GM23338 (cell line): ENCODE measurements at regions not wholly inside any gene's neighbourhood (a gene's known extent, or its start where the extent isn't known, plus 50 kb on each side); places are given as distances from the start of the nearest gene placed in this dataset.

Experiments used
- ATAC-seq: fragments of 200-7000 bp; cut with Tn5 transposase; 3 replicates; pipeline ENCODE4 v1.9.1; 2020
- DNase-seq: peaks from one replicate; pipeline ENCODE4 v3.0.0-alpha.2; 2015; ENCODE audit warnings: low spot score
- H2AFZ ChIP-seq: fragments of 200-600 bp; sonication (generic); 2 replicates; pipeline ENCODE4 v1.8.0; 2016; ENCODE audit warnings: antibody characterized with exemption, mild to moderate bottlenecking, moderate library complexity
- H3F3A ChIP-seq: fragments of 200-600 bp; sonication (generic); replicated peaks from 2 replicates; pipeline ENCODE4 v1.8.0; 2017; ENCODE audit warnings: antibody characterized with exemption, mixed run types, low read depth
- H3K27ac ChIP-seq: fragments of 200-600 bp; sonication (generic); 2 replicates; pipeline ENCODE4 v1.6.1; 2016; ENCODE audit warnings: low read depth
- H3K27me3 ChIP-seq: fragments of 200-600 bp; sonication (generic); 2 replicates; pipeline ENCODE4 v1.8.0; 2016; ENCODE audit warnings: mild to moderate bottlenecking, mixed run types, moderate library complexity; ENCODE audit not compliant: insufficient read depth
- H3K36me3 ChIP-seq: fragments of 200-600 bp; sonication (generic); 2 replicates; pipeline ENCODE4 v1.8.0; 2016; ENCODE audit warnings: mild to moderate bottlenecking; ENCODE audit not compliant: insufficient read depth
- H3K4me1 ChIP-seq: fragments of 200-600 bp; sonication (generic); 2 replicates; pipeline ENCODE4 v1.8.0; 2016; ENCODE audit warnings: mild to moderate bottlenecking, moderate library complexity; ENCODE audit not compliant: insufficient read depth
- H3K4me2 ChIP-seq: fragments of 200-600 bp; sonication (generic); 2 replicates; pipeline ENCODE4 v1.7.1; 2017; ENCODE audit warnings: mixed run types
- H3K4me3 ChIP-seq: fragments of 200-600 bp; sonication (generic); 2 replicates; pipeline ENCODE4 v1.6.1; 2016; ENCODE audit warnings: mixed run types
- H3K79me2 ChIP-seq: fragments of 200-600 bp; sonication (generic); replicated peaks from 2 replicates; pipeline ENCODE4 v1.8.0; 2017; ENCODE audit warnings: mild to moderate bottlenecking; ENCODE audit not compliant: insufficient read depth
- H3K9me2 ChIP-seq: fragments of 200-600 bp; sonication (generic); 2 replicates; pipeline ENCODE4 v1.8.0; 2017; ENCODE audit not compliant: insufficient read depth
- H4K20me1 ChIP-seq: fragments of 200-600 bp; sonication (generic); replicated peaks from 2 replicates; pipeline ENCODE4 v1.8.0; 2017; ENCODE audit warnings: mild to moderate bottlenecking; ENCODE audit not compliant: insufficient read depth
- H3K27ac Mint-ChIP-seq: 2 replicates; pipeline ENCODE4 v1.8.0; 2020; ENCODE audit warnings: inconsistent platforms, mild to moderate bottlenecking, moderate library complexity, mixed read lengths
- H3K27me3 Mint-ChIP-seq: 3 replicates; pipeline ENCODE4 v1.8.0; 2022; ENCODE audit warnings: low read depth, mild to moderate bottlenecking, moderate library complexity, mixed read lengths, inconsistent platforms; ENCODE audit not compliant: insufficient read depth, poor library complexity
- H3K36me3 Mint-ChIP-seq: 3 replicates; pipeline ENCODE4 v1.8.0; 2021; ENCODE audit warnings: low read depth, mild to moderate bottlenecking, inconsistent platforms, moderate library complexity, mixed read lengths
- H3K4me1 Mint-ChIP-seq: 3 replicates; pipeline ENCODE4 v1.8.0; 2020; ENCODE audit warnings: mild to moderate bottlenecking, inconsistent platforms, mixed read lengths
- H3K4me3 Mint-ChIP-seq: 3 replicates; pipeline ENCODE4 v1.8.0; 2021; ENCODE audit warnings: moderate library complexity, mild to moderate bottlenecking, inconsistent platforms, mixed read lengths
- H3K9me3 Mint-ChIP-seq: 3 replicates; pipeline ENCODE4 v1.8.0; 2020; ENCODE audit warnings: moderate library complexity, mild to moderate bottlenecking, inconsistent platforms, mixed read lengths
- CREB1 ChIP-seq: fragments of 250-450 bp; sonication (Bioruptor Pico); IDR thresholded peaks from 2 replicates; pipeline ENCODE4 v1.5.0; 2020; ENCODE audit warnings: low read depth, mild to moderate bottlenecking, moderate library complexity
- EZH2 ChIP-seq: fragments of 200-600 bp; sonication (generic); IDR thresholded peaks from one replicate; pipeline ENCODE4 v1.8.0; 2017; ENCODE audit warnings: antibody characterized with exemption, mild to moderate bottlenecking, low read depth; ENCODE audit not compliant: unreplicated experiment
- EZH2phosphoT487 ChIP-seq: fragments of 200-600 bp; sonication (generic); IDR thresholded peaks from one replicate; pipeline ENCODE4 v1.8.1; 2018; ENCODE audit warnings: antibody characterized with exemption; ENCODE audit not compliant: unreplicated experiment
- JUNB ChIP-seq: IDR thresholded peaks from one replicate; pipeline ENCODE4 v1.6.1; 2016; ENCODE audit warnings: antibody characterized with exemption; ENCODE audit not compliant: unreplicated experiment
- NANOG ChIP-seq: IDR thresholded peaks from 2 replicates; pipeline ENCODE4 v1.6.1; 2016; ENCODE audit warnings: antibody characterized with exemption, borderline replicate concordance
- POLR2AphosphoS5 ChIP-seq: IDR thresholded peaks from 2 replicates; pipeline ENCODE4 v1.6.1; 2016; ENCODE audit warnings: antibody characterized with exemption, low read depth
- REST ChIP-seq: IDR thresholded peaks from one replicate; pipeline ENCODE4 v1.6.1; 2018; ENCODE audit warnings: antibody characterized with exemption; ENCODE audit not compliant: unreplicated experiment
- STAT1 ChIP-seq: IDR thresholded peaks from one replicate; pipeline ENCODE4 v1.6.1; 2016; ENCODE audit warnings: antibody characterized with exemption; ENCODE audit not compliant: unreplicated experiment
- ZNF114 ChIP-seq: fragments of 250-450 bp; sonication (Bioruptor Pico); IDR thresholded peaks from 2 replicates; pipeline ENCODE4 v1.5.0; 2020; ENCODE audit warnings: mild to moderate bottlenecking, moderate library complexity
- ZNF331 ChIP-seq: fragments of 250-450 bp; sonication (Bioruptor Pico); IDR thresholded peaks from 2 replicates; pipeline ENCODE4 v1.5.0; 2020; ENCODE audit warnings: low read depth, mild to moderate bottlenecking, moderate library complexity
- TF ChIP-seq, protein P1 (sequence below): fragments of 250-450 bp; sonication (Bioruptor Pico); IDR thresholded peaks from 2 replicates; pipeline ENCODE4 v1.5.0; 2020; ENCODE audit warnings: mild to moderate bottlenecking, moderate library complexity
- TF ChIP-seq, protein P2 (sequence below): IDR thresholded peaks from 2 replicates; pipeline ENCODE4 v1.6.1; 2016; ENCODE audit warnings: antibody characterized with exemption
- TF ChIP-seq, protein P3 (sequence below), 2 experiments: fragments of 200-600 bp in 1 of 2; sonication (generic) in 1 of 2; conservative IDR thresholded peaks; 2 replicates each; pipeline versions ENCODE4 v1.5.1 to v1.6.1; 2016 to 2017; ENCODE audit warnings: antibody characterized with exemption in 2 of 2, low read depth in 2 of 2, mild to moderate bottlenecking in 2 of 2, moderate library complexity in 1 of 2

DNA sequence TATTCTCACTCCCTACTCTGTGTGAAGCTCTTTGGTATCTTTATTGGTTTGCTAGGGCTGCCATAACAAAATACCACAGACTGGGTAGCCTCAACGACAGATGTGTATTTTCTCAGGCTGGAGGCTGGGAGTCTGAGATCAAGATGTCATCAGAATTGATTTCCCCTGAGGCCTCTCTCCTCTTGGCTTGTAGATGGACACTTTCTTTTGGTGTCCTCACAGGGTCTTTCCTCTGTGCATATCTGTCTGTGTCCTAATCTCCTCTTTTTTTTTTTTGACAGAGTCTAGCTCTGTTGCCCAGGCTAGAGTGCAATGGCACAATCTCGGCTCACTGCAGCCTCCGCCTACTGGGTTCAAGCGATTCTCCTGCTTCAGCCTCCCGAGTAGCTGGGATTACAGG, 71.4 kb upstream of the KCNJ6 start:
- no peaks in the 10 kb centered on the region for H3K36me3 ChIP-seq
- no peaks in the 10 kb centered on the region for H3F3A ChIP-seq
- H4K20me1 ChIP-seq: no peaks in the 10 kb centered on the region
- Mint-ChIP-seq H3K36me3 (no peaks in the 10 kb centered on the region), H3K27me3 (peaks cover 2% of the 10 kb centered on the region), H3K4me3 (no peak overlapping the region), H3K4me1 (no peaks in the 10 kb centered on the region), H3K9me3 (no peaks in the 10 kb centered on the region), H3K27ac (no peak overlapping the region)
- no peaks in the 10 kb centered on the region for H3K79me2 ChIP-seq
- DNase-seq: no peak
- no peak overlapping the region for H3K4me2 ChIP-seq
- no peak for ATAC-seq
- no peak overlapping the region for H3K4me3 ChIP-seq
- no peaks in the 10 kb centered on the region for H3K27me3 ChIP-seq
- H3K4me1 ChIP-seq: no peaks in the 10 kb centered on the region
- no peak overlapping the region for H3K27ac ChIP-seq
- H2AFZ ChIP-seq: no peak overlapping the region
- TF ChIP-seq STAT1 (no peak), EZH2phosphoT487 (no peak), ZNF114 (no peak), POLR2AphosphoS5 (no peak), CREB1 (no peak), REST (no peak), EZH2 (no peak), JUNB (no peak), NANOG (no peak), ZNF331 (CRISPR knock-in tag) (no peak)
- TF ChIP-seq, protein P1, sequence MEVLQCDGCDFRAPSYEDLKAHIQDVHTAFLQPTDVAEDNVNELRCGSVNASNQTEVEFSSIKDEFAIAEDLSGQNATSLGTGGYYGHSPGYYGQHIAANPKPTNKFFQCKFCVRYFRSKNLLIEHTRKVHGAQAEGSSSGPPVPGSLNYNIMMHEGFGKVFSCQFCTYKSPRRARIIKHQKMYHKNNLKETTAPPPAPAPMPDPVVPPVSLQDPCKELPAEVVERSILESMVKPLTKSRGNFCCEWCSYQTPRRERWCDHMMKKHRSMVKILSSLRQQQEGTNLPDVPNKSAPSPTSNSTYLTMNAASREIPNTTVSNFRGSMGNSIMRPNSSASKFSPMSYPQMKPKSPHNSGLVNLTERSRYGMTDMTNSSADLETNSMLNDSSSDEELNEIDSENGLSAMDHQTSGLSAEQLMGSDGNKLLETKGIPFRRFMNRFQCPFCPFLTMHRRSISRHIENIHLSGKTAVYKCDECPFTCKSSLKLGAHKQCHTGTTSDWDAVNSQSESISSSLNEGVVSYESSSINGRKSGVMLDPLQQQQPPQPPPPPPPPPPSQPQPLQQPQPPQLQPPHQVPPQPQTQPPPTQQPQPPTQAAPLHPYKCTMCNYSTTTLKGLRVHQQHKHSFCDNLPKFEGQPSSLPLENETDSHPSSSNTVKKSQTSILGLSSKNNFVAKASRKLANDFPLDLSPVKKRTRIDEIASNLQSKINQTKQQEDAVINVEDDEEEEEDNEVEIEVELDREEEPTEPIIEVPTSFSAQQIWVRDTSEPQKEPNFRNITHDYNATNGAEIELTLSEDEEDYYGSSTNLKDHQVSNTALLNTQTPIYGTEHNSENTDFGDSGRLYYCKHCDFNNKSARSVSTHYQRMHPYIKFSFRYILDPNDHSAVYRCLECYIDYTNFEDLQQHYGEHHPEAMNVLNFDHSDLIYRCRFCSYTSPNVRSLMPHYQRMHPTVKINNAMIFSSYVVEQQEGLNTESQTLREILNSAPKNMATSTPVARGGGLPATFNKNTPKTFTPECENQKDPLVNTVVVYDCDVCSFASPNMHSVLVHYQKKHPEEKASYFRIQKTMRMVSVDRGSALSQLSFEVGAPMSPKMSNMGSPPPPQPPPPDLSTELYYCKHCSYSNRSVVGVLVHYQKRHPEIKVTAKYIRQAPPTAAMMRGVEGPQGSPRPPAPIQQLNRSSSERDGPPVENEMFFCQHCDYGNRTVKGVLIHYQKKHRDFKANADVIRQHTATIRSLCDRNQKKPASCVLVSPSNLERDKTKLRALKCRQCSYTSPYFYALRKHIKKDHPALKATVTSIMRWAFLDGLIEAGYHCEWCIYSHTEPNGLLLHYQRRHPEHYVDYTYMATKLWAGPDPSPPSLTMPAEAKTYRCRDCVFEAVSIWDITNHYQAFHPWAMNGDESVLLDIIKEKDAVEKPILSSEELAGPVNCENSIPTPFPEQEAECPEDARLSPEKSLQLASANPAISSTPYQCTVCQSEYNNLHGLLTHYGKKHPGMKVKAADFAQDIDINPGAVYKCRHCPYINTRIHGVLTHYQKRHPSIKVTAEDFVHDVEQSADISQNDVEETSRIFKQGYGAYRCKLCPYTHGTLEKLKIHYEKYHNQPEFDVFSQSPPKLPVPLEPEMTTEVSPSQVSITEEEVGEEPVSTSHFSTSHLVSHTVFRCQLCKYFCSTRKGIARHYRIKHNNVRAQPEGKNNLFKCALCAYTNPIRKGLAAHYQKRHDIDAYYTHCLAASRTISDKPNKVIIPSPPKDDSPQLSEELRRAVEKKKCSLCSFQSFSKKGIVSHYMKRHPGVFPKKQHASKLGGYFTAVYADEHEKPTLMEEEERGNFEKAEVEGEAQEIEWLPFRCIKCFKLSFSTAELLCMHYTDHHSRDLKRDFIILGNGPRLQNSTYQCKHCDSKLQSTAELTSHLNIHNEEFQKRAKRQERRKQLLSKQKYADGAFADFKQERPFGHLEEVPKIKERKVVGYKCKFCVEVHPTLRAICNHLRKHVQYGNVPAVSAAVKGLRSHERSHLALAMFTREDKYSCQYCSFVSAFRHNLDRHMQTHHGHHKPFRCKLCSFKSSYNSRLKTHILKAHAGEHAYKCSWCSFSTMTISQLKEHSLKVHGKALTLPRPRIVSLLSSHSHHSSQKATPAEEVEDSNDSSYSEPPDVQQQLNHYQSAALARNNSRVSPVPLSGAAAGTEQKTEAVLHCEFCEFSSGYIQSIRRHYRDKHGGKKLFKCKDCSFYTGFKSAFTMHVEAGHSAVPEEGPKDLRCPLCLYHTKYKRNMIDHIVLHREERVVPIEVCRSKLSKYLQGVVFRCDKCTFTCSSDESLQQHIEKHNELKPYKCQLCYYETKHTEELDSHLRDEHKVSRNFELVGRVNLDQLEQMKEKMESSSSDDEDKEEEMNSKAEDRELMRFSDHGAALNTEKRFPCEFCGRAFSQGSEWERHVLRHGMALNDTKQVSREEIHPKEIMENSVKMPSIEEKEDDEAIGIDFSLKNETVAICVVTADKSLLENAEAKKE (CRISPR knock-in tag): no peak
- TF ChIP-seq, protein P2, sequence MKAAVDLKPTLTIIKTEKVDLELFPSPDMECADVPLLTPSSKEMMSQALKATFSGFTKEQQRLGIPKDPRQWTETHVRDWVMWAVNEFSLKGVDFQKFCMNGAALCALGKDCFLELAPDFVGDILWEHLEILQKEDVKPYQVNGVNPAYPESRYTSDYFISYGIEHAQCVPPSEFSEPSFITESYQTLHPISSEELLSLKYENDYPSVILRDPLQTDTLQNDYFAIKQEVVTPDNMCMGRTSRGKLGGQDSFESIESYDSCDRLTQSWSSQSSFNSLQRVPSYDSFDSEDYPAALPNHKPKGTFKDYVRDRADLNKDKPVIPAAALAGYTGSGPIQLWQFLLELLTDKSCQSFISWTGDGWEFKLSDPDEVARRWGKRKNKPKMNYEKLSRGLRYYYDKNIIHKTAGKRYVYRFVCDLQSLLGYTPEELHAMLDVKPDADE: no peak
- TF ChIP-seq, protein P3, sequence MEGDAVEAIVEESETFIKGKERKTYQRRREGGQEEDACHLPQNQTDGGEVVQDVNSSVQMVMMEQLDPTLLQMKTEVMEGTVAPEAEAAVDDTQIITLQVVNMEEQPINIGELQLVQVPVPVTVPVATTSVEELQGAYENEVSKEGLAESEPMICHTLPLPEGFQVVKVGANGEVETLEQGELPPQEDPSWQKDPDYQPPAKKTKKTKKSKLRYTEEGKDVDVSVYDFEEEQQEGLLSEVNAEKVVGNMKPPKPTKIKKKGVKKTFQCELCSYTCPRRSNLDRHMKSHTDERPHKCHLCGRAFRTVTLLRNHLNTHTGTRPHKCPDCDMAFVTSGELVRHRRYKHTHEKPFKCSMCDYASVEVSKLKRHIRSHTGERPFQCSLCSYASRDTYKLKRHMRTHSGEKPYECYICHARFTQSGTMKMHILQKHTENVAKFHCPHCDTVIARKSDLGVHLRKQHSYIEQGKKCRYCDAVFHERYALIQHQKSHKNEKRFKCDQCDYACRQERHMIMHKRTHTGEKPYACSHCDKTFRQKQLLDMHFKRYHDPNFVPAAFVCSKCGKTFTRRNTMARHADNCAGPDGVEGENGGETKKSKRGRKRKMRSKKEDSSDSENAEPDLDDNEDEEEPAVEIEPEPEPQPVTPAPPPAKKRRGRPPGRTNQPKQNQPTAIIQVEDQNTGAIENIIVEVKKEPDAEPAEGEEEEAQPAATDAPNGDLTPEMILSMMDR (conservative IDR thresholded peaks at IDR 0.05; ENCODE audit: low read depth in 2 of 2): no peak
- H3K9me2 ChIP-seq: peaks cover 6% of the 10 kb centered on the region
